Neural cell (in vitro differentiated cells): ENCODE measurements at regions not wholly inside any gene's neighbourhood (a gene's known extent, or its start where the extent isn't known, plus 50 kb on each side); places are given as distances from the start of the nearest gene placed in this dataset.

Experiments
- H2AFZ ChIP-seq: fragments of 200-600, 300-800 bp; sonication (generic), shearing (Covaris generic); 2 replicates; pipeline ENCODE4 v1.6.0; 2014; ENCODE audit warnings: low read depth, mild to moderate bottlenecking, antibody characterized with exemption, low read length, moderate library complexity
- H3F3A ChIP-seq: fragments of 200-600 bp; shearing (Covaris generic); 2 replicates; pipeline ENCODE4 v1.6.1; 2016; ENCODE audit warnings: mild to moderate bottlenecking, moderate library complexity, mixed read lengths, antibody characterized with exemption, low read length; ENCODE audit not compliant: insufficient read depth, poor library complexity, severe bottlenecking
- H3K27ac ChIP-seq: fragments of 200-600, 300-800 bp; sonication (generic), shearing (Covaris generic); 2 replicates; pipeline ENCODE4 v1.5.1; 2014; ENCODE audit warnings: mild to moderate bottlenecking, low read length, moderate library complexity
- H3K27me3 ChIP-seq: fragments of 300-800, 200-600 bp; sonication (generic), shearing (Covaris generic); 2 replicates; pipeline ENCODE4 v1.6.0; 2014; ENCODE audit warnings: mild to moderate bottlenecking, low read depth, low read length, moderate library complexity; ENCODE audit not compliant: insufficient read depth
- H3K36me3 ChIP-seq: fragments of 300-800, 200-600 bp; sonication (generic), shearing (Covaris generic); 2 replicates; pipeline ENCODE4 v1.5.1; 2014; ENCODE audit warnings: mild to moderate bottlenecking, antibody characterized with exemption, low read length, moderate library complexity; ENCODE audit not compliant: insufficient read depth
- H3K4me2 ChIP-seq: fragments of 300-800, 200-600 bp; sonication (generic), shearing (Covaris generic); 2 replicates; pipeline ENCODE4 v1.6.0; 2014; ENCODE audit warnings: mild to moderate bottlenecking, low read length
- H3K4me3 ChIP-seq: fragments of 300-800, 200-600 bp; sonication (generic), shearing (Covaris generic); 2 replicates; pipeline ENCODE4 v1.5.1; 2014; ENCODE audit warnings: mild to moderate bottlenecking, low read length, moderate library complexity
- H3K79me2 ChIP-seq: fragments of 200-600 bp; shearing (Covaris generic); replicated peaks from 2 replicates; pipeline ENCODE4 v1.6.0; 2014; ENCODE audit warnings: mild to moderate bottlenecking, low read length, moderate library complexity; ENCODE audit not compliant: insufficient read depth
- H3K9ac ChIP-seq: fragments of 300-800, 200-600 bp; sonication (generic), shearing (Covaris generic); 2 replicates; pipeline ENCODE4 v1.6.1; 2016; ENCODE audit warnings: mild to moderate bottlenecking, low read length, mixed read lengths
- H3K9me2 ChIP-seq: fragments of 200-600 bp; shearing (Covaris generic); 2 replicates; pipeline ENCODE4 v1.6.1; 2016; ENCODE audit warnings: mild to moderate bottlenecking, low read length, mixed read lengths; ENCODE audit not compliant: insufficient read depth
- H3K9me3 ChIP-seq: fragments of 200-600, 300-800 bp; sonication (generic), shearing (Covaris generic); 2 replicates; pipeline ENCODE4 v1.6.1; 2016; ENCODE audit warnings: mild to moderate bottlenecking, mixed run types, low read length, moderate library complexity, mixed read lengths
- H4K20me1 ChIP-seq: fragments of 200-600 bp; shearing (Covaris generic); 2 replicates; pipeline ENCODE4 v1.6.1; 2016; ENCODE audit warnings: mild to moderate bottlenecking, mixed run types; ENCODE audit not compliant: insufficient read depth
- EP300 ChIP-seq: fragments of 450-650 bp; conservative IDR thresholded peaks from 2 replicates; pipeline ENCODE4 v1.6.1; 2014; ENCODE audit warnings: antibody characterized with exemption, mild to moderate bottlenecking, moderate library complexity; ENCODE audit not compliant: poor library complexity, severe bottlenecking
- EZH2 ChIP-seq: fragments of 200-600, 300-800 bp; shearing (Covaris generic), sonication (generic); IDR thresholded peaks from 2 replicates; pipeline ENCODE4 v1.6.1; 2014; ENCODE audit warnings: antibody characterized with exemption, low read length, borderline replicate concordance, mild to moderate bottlenecking; ENCODE audit not compliant: insufficient read depth, poor library complexity, severe bottlenecking
- MXI1 ChIP-seq: fragments of 450-650 bp; conservative IDR thresholded peaks from 2 replicates; pipeline ENCODE4 v1.6.1; 2014; ENCODE audit warnings: antibody characterized with exemption, mild to moderate bottlenecking; ENCODE audit not compliant: poor library complexity, severe bottlenecking
- POLR2AphosphoS5 ChIP-seq: IDR thresholded peaks from 2 replicates; pipeline ENCODE4 v1.6.1; 2012
- RAD21 ChIP-seq: fragments of 450-650 bp; conservative IDR thresholded peaks from 2 replicates; pipeline ENCODE4 v1.6.1; 2014; ENCODE audit warnings: antibody characterized with exemption, mild to moderate bottlenecking, moderate library complexity
- REST ChIP-seq: IDR thresholded peaks from 2 replicates; pipeline ENCODE4 v1.6.1; 2012; ENCODE audit warnings: borderline replicate concordance
- SMC3 ChIP-seq: fragments of 450-650 bp; conservative IDR thresholded peaks from 2 replicates; pipeline ENCODE4 v1.6.1; 2014; ENCODE audit warnings: antibody characterized with exemption, mild to moderate bottlenecking, moderate library complexity; ENCODE audit not compliant: poor library complexity
- TAF1 ChIP-seq: IDR thresholded peaks from 2 replicates; pipeline ENCODE4 v1.6.1; 2012; ENCODE audit warnings: low read depth

- Histone ChIP-seq H3K36me3 (no peaks in the 10 kb centered on the region), H3K9me2 (no peaks in the 10 kb centered on the region), H4K20me1 (no peaks in the 10 kb centered on the region), H3K9me3 (no peaks in the 10 kb centered on the region), H3K4me2 (no peak overlapping the region), H3K27ac (no peak overlapping the region), H3K9ac (no peak overlapping the region), H3F3A (no peaks in the 10 kb centered on the region), H3K27me3 (no peaks in the 10 kb centered on the region), H3K79me2 (no peaks in the 10 kb centered on the region), H3K4me3 (no peak overlapping the region), H2AFZ (no peak overlapping the region)
- TF ChIP-seq RAD21 (no peak), EP300 (no peak), REST (no peak), MXI1 (no peak), POLR2AphosphoS5 (no peak), TAF1 (no peak), SMC3 (no peak), EZH2 (no peak)
Measured at GRCh38 chr21:27024971-27025370, 58.1 kb upstream of the ADAMTS5 start.

- no peaks in the 10 kb centered on the region for H3K36me3 ChIP-seq
- no peak overlapping the region for H3K4me3 ChIP-seq
- H2AFZ ChIP-seq, result no peak overlapping the region
- no peaks in the 10 kb centered on the region for H3K27me3 ChIP-seq
- no peak overlapping the region for H3K9ac ChIP-seq
- H3K79me2 ChIP-seq, result no peaks in the 10 kb centered on the region
- no peaks in the 10 kb centered on the region for H3K9me3 ChIP-seq
- no peaks in the 10 kb centered on the region for H3F3A ChIP-seq
- H4K20me1 ChIP-seq, result no peaks in the 10 kb centered on the region
- H3K27ac ChIP-seq, result no peak overlapping the region
- no peaks in the 10 kb centered on the region for H3K9me2 ChIP-seq
- no peak overlapping the region for H3K4me2 ChIP-seq
- TF ChIP-seq EZH2, result no peak
- TF ChIP-seq RAD21, result no peak
- TF ChIP-seq TAF1, result no peak
- no peak for TF ChIP-seq REST
- no peak for TF ChIP-seq SMC3
- no peak for TF ChIP-seq MXI1
Measured at GRCh38 chr21:27024301-27024700, 57.4 kb upstream of the ADAMTS5 start.
